Hepatocyte (in vitro differentiated cells): ENCODE measurements at regions not wholly inside any gene's neighbourhood (a gene's known extent, or its start where the extent isn't known, plus 50 kb on each side); places are given as distances from the start of the nearest gene placed in this dataset.
"Not testable (repeated sequence)": the region's sequence is repeated elsewhere in the genome, so short reads cannot be mapped to it uniquely, and the experiment has no call there.

ENCODE experiments used
- DNase-seq: peaks from one replicate; pipeline ENCODE4 v3.0.0-alpha.2; 2016; ENCODE audit warnings: low spot score
- H2AFZ ChIP-seq: fragments of 200-600 bp; sonication (generic); 2 replicates; pipeline ENCODE4 v1.6.0; 2016; ENCODE audit warnings: antibody characterized with exemption, mild to moderate bottlenecking
- H3K27ac ChIP-seq: fragments of 200-600 bp; sonication (generic); 2 replicates; pipeline ENCODE4 v1.5.1; 2016; ENCODE audit warnings: mild to moderate bottlenecking
- H3K27me3 ChIP-seq: fragments of 200-600 bp; sonication (generic); 2 replicates; pipeline ENCODE4 v1.6.1; 2016
- H3K36me3 ChIP-seq: fragments of 200-600 bp; sonication (generic); replicated peaks from 2 replicates; pipeline ENCODE4 v1.5.1; 2016; ENCODE audit warnings: low read depth; ENCODE audit not compliant: insufficient read depth
- H3K4me1 ChIP-seq: fragments of 200-600 bp; sonication (generic); 2 replicates; pipeline ENCODE4 v1.5.1; 2016; ENCODE audit warnings: mild to moderate bottlenecking, moderate library complexity; ENCODE audit not compliant: insufficient read depth
- H3K4me2 ChIP-seq: fragments of 200-600 bp; sonication (generic); 2 replicates; pipeline ENCODE4 v1.6.0; 2016
- H3K4me3 ChIP-seq: fragments of 200-600 bp; sonication (generic); 2 replicates; pipeline ENCODE4 v1.5.1; 2016; ENCODE audit warnings: mild to moderate bottlenecking
- H3K79me2 ChIP-seq: fragments of 200-600 bp; sonication (generic); 2 replicates; pipeline ENCODE4 v1.6.0; 2017; ENCODE audit warnings: mild to moderate bottlenecking
- H3K9me2 ChIP-seq: fragments of 200-600 bp; sonication (generic); replicated peaks from 2 replicates; pipeline ENCODE4 v1.6.0; 2017; ENCODE audit warnings: mild to moderate bottlenecking; ENCODE audit not compliant: insufficient read depth
- H3K9me3 ChIP-seq: fragments of 200-600 bp; sonication (generic); 2 replicates; pipeline ENCODE4 v1.5.1; 2016; ENCODE audit warnings: low read depth, mild to moderate bottlenecking
- H4K20me1 ChIP-seq: fragments of 200-600 bp; sonication (generic); 2 replicates; pipeline ENCODE4 v1.6.0; 2016; ENCODE audit warnings: mild to moderate bottlenecking; ENCODE audit not compliant: insufficient read depth, poor library complexity, severe bottlenecking
- CTCF ChIP-seq: fragments of 200-600 bp; sonication (generic); IDR thresholded peaks from 2 replicates; pipeline ENCODE4 v1.5.1; 2016; ENCODE audit warnings: antibody characterized with exemption, mild to moderate bottlenecking; ENCODE audit not compliant: poor library complexity
- EZH2 ChIP-seq: fragments of 200-600 bp; sonication (generic); IDR thresholded peaks from 2 replicates; pipeline ENCODE4 v1.6.1; 2016; ENCODE audit warnings: antibody characterized with exemption, mild to moderate bottlenecking, borderline replicate concordance
- EZH2phosphoT487 ChIP-seq: fragments of 200-600 bp; sonication (generic); IDR thresholded peaks from one replicate; pipeline ENCODE4 v1.6.1; 2018; ENCODE audit warnings: antibody characterized with exemption, mild to moderate bottlenecking, low read depth, moderate library complexity; ENCODE audit not compliant: unreplicated experiment, severe bottlenecking
- WGBS: methylation state at CpG from one replicate; pipeline ENCODE4 v1.1.6; 2016; ENCODE audit warnings: low lambda C conversion rate; ENCODE audit errors: missing lambda C conversion rate; 5-methylcytosine and 5-hydroxymethylcytosine counted together

GRCh38 chr11:116043857-116044256 is 539.6 kb upstream of the CADM1 start:
- Histone ChIP-seq H3K79me2 (no peaks in the 10 kb centered on the region), H3K4me1 (no peaks in the 10 kb centered on the region), H3K4me3 (no peak overlapping the region), H3K9me3 (no peaks in the 10 kb centered on the region), H3K36me3 (no peaks in the 10 kb centered on the region), H3K9me2 (no peaks in the 10 kb centered on the region), H4K20me1 (no peaks in the 10 kb centered on the region), H3K27ac (no peak overlapping the region), H3K4me2 (no peak overlapping the region), H2AFZ (no peak overlapping the region), H3K27me3 (no peaks in the 10 kb centered on the region)
- TF ChIP-seq CTCF (no peak), EZH2 (no peak), EZH2phosphoT487 (no peak)
- 74% methylated on average over 2 of the region's 2 CpGs for WGBS
- DNase-seq = no peak

- not testable (repeated sequence) for H3K9me3 ChIP-seq, H3K27me3 ChIP-seq, H4K20me1 ChIP-seq, H3K36me3 ChIP-seq, H3K79me2 ChIP-seq, H3K4me3 ChIP-seq, H3K9me2 ChIP-seq, H2AFZ ChIP-seq, H3K4me1 ChIP-seq, H3K27ac ChIP-seq, DNase-seq, H3K4me2 ChIP-seq
- 95% methylated on average over 6 of the region's 6 CpGs for WGBS
Observed at GRCh38 chr11:116043059-116043458, 538.8 kb upstream of the CADM1 start.

- no peaks in the 10 kb centered on the region for H3K27me3 ChIP-seq
- H3K4me2 ChIP-seq = no peak overlapping the region
- no peak overlapping the region for H3K4me3 ChIP-seq
- no peaks in the 10 kb centered on the region for H3K4me1 ChIP-seq
- WGBS = 88% methylated on average over 4 of the region's 4 CpGs
- no peak for DNase-seq
- no peak overlapping the region for H3K27ac ChIP-seq
- H3K9me3 ChIP-seq = no peaks in the 10 kb centered on the region
- H3K36me3 ChIP-seq = no peaks in the 10 kb centered on the region
- H3K9me2 ChIP-seq = no peaks in the 10 kb centered on the region
- no peaks in the 10 kb centered on the region for H3K79me2 ChIP-seq
- H2AFZ ChIP-seq = no peak overlapping the region
- no peak for TF ChIP-seq EZH2
- no peak for TF ChIP-seq CTCF
- no peak for TF ChIP-seq EZH2phosphoT487
- no peaks in the 10 kb centered on the region for H4K20me1 ChIP-seq
Observed at GRCh38 chr11:116042146-116042545, 537.9 kb upstream of the CADM1 start.

- H3K4me1 ChIP-seq = no peaks in the 10 kb centered on the region
- H3K9me3 ChIP-seq = no peaks in the 10 kb centered on the region
- 84% methylated on average over 2 of the region's 2 CpGs for WGBS
- H4K20me1 ChIP-seq = no peaks in the 10 kb centered on the region
- H3K27me3 ChIP-seq = peaks cover 6% of the 10 kb centered on the region
- DNase-seq = no peak
- no peaks in the 10 kb centered on the region for H3K79me2 ChIP-seq
- H3K36me3 ChIP-seq = no peaks in the 10 kb centered on the region
- no peaks in the 10 kb centered on the region for H3K9me2 ChIP-seq
- H3K4me2 ChIP-seq = no peak overlapping the region
- no peak overlapping the region for H2AFZ ChIP-seq
- no peak for TF ChIP-seq CTCF
- H3K4me3 ChIP-seq = no peak overlapping the region
- H3K27ac ChIP-seq = no peak overlapping the region
Observed at GRCh38 chr11:116037861-116038260, 533.6 kb upstream of the CADM1 start.
